ENCODE measurements at regions not wholly inside any gene's neighbourhood (a gene's known extent, or its start where the extent isn't known, plus 50 kb on each side); places are given as distances from the start of the nearest gene placed in this dataset.

- DNase-seq = no peak
Measured at GRCh38 chr7:148950806-148951205, 66.7 kb upstream of the EZH2 start.

GRCh38 chr7:148944935-148945934, 61.1 kb upstream of the EZH2 start:
- DNase-seq = no peak

- DNase-seq = peak; percentile 70 to 73
Measured at GRCh38 chr7:148941598-148942275, 57.6 kb upstream of the EZH2 start.

GRCh38 chr7:148940702-148941597, 56.9 kb upstream of the EZH2 start:
- DNase-seq = peak; percentile 66 to 68

GRCh38 chr7:148939128-148939755, 55.2 kb upstream of the EZH2 start:
- no peak for DNase-seq

- no peak for DNase-seq
Measured at GRCh38 chr7:148935451-148935850, 51.4 kb upstream of the EZH2 start.
